Activated T-helper 2 cell treated with anti-CD3 and anti-CD28 coated beads, Interferon-gamma antibody, Interleukin-2, Interleukin-4, amounts not matched to agents 10 μg/mL and 5 μg/mL and 100 μg/mL, durations not matched to agents 14 hours and 24 hours and 36 hours (primary cell): ENCODE measurements at regions not wholly inside any gene's neighbourhood (a gene's known extent, or its start where the extent isn't known, plus 50 kb on each side); places are given as distances from the start of the nearest gene placed in this dataset.

Experiments
- DNase-seq: peaks from one replicate; pipeline ENCODE4 v3.0.0; 2021; ENCODE audit warnings: low spot score
- H3K27ac Mint-ChIP-seq: one replicate; pipeline ENCODE4 v1.8.0; 2021; ENCODE audit warnings: mixed read lengths
- H3K27me3 Mint-ChIP-seq: one replicate; pipeline ENCODE4 v1.8.0; 2021; ENCODE audit warnings: low read depth, mixed read lengths
- H3K36me3 Mint-ChIP-seq: one replicate; pipeline ENCODE4 v1.8.0; 2021; ENCODE audit warnings: low read depth, mixed read lengths
- H3K4me1 Mint-ChIP-seq: one replicate; pipeline ENCODE4 v1.8.0; 2021; ENCODE audit warnings: low read depth, mixed read lengths
- H3K4me3 Mint-ChIP-seq: one replicate; pipeline ENCODE4 v1.8.0; 2021; ENCODE audit warnings: low read depth, mild to moderate bottlenecking, moderate library complexity, mixed read lengths
- H3K9me3 Mint-ChIP-seq: one replicate; pipeline ENCODE4 v1.8.0; 2021; ENCODE audit warnings: mixed read lengths
- intact Hi-C: fragments of 100-400 bp; cut with micrococcal nuclease; formaldehyde crosslinking; loops from one replicate; pipeline ENCODE4 v1.15.1; 2023

GRCh38 chr7:121450631-121451198 is 54.6 kb upstream of the FAM3C start:
- intact Hi-C loops = no loop called here
- H3K4me1 Mint-ChIP-seq = peaks cover 6% of the 10 kb centered on the region
- H3K27me3 Mint-ChIP-seq = peaks cover 3% of the 10 kb centered on the region

GRCh38 chr7:121449735-121450240 is 53.7 kb upstream of the FAM3C start:
- H3K27ac Mint-ChIP-seq = no peak overlapping the region
- peaks cover 3% of the 10 kb centered on the region for H3K9me3 Mint-ChIP-seq
- no peak overlapping the region for H3K4me3 Mint-ChIP-seq
- H3K27me3 Mint-ChIP-seq = peaks cover 3% of the 10 kb centered on the region
- H3K36me3 Mint-ChIP-seq = no peaks in the 10 kb centered on the region
- no peak for DNase-seq
- intact Hi-C loops = no loop called here
- H3K4me1 Mint-ChIP-seq = peaks cover 6% of the 10 kb centered on the region

More at GRCh38 chr7:121450631-121451198, 54.6 kb upstream of the FAM3C start:
- Mint-ChIP-seq H3K36me3 (no peaks in the 10 kb centered on the region), H3K27ac (no peak overlapping the region), H3K4me3 (no peak overlapping the region), H3K9me3 (peaks cover 3% of the 10 kb centered on the region)
- DNase-seq = no peak

- Mint-ChIP-seq H3K4me3 (no peak overlapping the region), H3K27ac (no peak overlapping the region), H3K27me3 (peaks cover 2% of the 10 kb centered on the region), H3K36me3 (no peaks in the 10 kb centered on the region), H3K9me3 (peaks cover 3% of the 10 kb centered on the region), H3K4me1 (peaks cover 5% of the 10 kb centered on the region)
- intact Hi-C loops = no loop called here
- DNase-seq = no peak
These were observed 53.2 kb upstream of the FAM3C start for GRCh38 chr7:121449329-121449728.

- Mint-ChIP-seq H3K27me3 (no peaks in the 10 kb centered on the region), H3K4me3 (no peak overlapping the region), H3K9me3 (peaks cover 3% of the 10 kb centered on the region), H3K27ac (no peak overlapping the region), H3K4me1 (peaks cover 2% of the 10 kb centered on the region), H3K36me3 (no peaks in the 10 kb centered on the region)
- intact Hi-C loops = no loop called here
- no peak for DNase-seq
These were observed 52.3 kb upstream of the FAM3C start for GRCh38 chr7:121448429-121448828.

GRCh38 chr7:121447911-121448300 is 51.8 kb upstream of the FAM3C start:
- Mint-ChIP-seq H3K27ac (no peak overlapping the region), H3K9me3 (peaks cover 3% of the 10 kb centered on the region), H3K27me3 (no peaks in the 10 kb centered on the region), H3K4me3 (no peak overlapping the region), H3K4me1 (peaks cover 2% of the 10 kb centered on the region), H3K36me3 (no peaks in the 10 kb centered on the region)
- intact Hi-C loops = no loop called here
- no peak for DNase-seq

- no peaks in the 10 kb centered on the region for H3K36me3 Mint-ChIP-seq
- H3K4me3 Mint-ChIP-seq = no peak overlapping the region
- H3K27ac Mint-ChIP-seq = no peak overlapping the region
- H3K9me3 Mint-ChIP-seq = no peaks in the 10 kb centered on the region
- intact Hi-C loops = no loop called here
- H3K4me1 Mint-ChIP-seq = peaks cover 6% of the 10 kb centered on the region
- no peaks in the 10 kb centered on the region for H3K27me3 Mint-ChIP-seq
- no peak for DNase-seq
These were observed 51.3 kb upstream of the FAM3C start for GRCh38 chr7:121447243-121447910.

- H3K36me3 Mint-ChIP-seq = no peaks in the 10 kb centered on the region
- H3K4me1 Mint-ChIP-seq = peaks cover 7% of the 10 kb centered on the region
- DNase-seq = no peak
- no peaks in the 10 kb centered on the region for H3K27me3 Mint-ChIP-seq
- H3K27ac Mint-ChIP-seq = no peak overlapping the region
- intact Hi-C loops = no loop called here
- no peaks in the 10 kb centered on the region for H3K9me3 Mint-ChIP-seq
- no peak overlapping the region for H3K4me3 Mint-ChIP-seq
These were observed 50.4 kb upstream of the FAM3C start for GRCh38 chr7:121446526-121446925.
